ENCODE measurements at regions not wholly inside any gene's neighbourhood (a gene's known extent, or its start where the extent isn't known, plus 50 kb on each side); places are given as distances from the start of the nearest gene placed in this dataset.

DNA sequence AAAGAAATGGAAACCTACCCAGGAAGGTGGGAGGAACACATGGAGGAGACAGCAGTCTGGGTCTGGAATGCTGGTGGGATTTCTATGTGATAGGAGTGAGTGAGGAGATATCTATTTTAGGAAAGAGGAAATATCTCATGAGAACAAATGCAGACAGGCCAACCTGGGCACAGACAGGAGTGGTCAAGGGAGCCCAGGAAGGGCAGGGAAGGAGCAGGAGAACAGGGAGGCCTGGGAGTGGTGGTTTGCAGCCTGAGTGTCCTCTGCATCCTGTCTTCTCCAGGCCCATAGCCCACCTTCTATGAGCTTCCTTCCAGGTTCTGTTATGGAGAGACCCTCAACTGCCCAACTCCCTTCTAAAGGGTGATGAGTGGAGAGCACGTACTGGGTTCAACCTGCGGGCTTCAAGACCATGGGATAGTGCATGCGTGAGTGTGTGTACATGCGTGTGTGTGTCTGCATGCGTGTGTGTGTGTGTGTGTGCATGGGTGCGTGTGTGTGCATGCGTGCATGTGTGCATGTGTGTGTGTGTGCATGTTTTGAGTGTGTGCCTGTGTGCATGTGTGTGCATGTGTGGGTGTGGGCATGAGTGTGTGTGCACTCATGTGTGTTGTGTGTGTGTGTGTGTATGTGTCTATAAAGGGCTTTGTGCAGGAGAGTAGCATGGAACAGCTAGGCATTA lies 200.1 kb downstream of the CXCL12 start:
- FAIRE-seq (no peak), DNase-seq (ENCODE audit: extremely low spot score, insufficient read length, low read depth) (no peak)

DNA sequence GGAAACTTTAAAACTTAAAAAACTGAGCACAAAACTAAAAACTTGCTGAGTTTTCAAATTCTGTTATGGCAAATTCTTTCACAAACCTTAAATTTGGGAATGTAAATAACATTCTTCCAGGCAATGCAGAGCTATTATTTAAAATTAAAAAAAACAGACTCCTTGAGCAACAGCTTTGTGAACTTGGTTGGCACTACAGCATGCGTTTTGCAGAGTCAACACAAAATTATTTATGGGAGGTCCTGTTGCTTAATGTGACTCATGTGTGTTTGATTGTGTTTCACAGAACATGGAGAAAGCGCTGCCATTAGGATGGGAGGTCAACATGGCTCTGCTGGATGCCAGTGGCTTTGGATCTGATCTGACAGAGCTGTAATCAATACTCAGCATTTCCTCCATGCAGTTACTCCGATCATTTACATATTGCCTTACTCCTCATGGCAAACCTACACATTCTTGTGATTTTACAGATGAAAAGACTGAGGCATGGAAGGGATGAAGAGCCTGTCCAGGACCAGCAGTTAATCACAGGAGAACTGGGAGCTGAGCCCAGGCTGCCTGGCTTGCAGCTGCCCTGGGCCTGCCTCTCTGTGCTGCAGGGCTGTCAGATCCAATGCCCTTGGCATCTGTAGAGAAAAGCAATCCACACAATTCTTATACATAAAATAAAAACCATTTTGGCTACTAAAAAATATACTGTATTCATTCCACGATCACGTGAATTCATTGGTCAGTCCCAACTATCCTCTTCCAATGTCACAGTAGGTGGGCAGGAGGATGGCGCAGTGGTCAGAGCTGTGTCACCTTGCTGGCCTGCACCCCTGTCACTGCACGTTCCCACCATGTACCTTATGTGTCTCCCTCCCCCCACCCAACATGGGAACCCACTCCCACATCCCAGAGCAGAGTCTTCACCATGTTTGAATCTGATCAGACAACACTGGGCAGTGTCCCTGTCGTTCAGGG lies 200.9 kb downstream of the CXCL12 start:
- FAIRE-seq, result no peak
- DNase-seq (ENCODE audit: extremely low spot score, insufficient read length, low read depth), result no peak

DNA sequence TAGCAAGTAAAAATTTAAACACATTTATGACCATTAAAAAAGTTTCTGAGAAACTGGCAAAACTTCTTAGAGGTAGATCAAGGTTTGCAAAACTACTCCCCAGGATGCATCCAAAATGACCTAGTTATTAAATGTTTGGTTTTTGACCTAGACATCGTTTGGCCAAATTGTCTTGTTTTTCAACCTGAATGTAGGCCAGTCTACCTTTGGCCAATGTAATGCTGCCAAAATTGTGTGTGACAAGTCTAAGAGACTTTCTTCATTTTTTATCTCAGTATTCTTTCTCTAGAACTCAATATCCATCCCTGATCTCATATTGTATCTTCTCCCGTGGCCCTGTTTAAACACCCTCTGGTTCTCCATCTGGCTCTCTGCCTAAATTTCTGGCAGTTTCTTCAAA lies 202.0 kb downstream of the CXCL12 start:
- DNase-seq (ENCODE audit: extremely low spot score, insufficient read length, low read depth) (no peak), FAIRE-seq (no peak)

- FAIRE-seq (no peak), DNase-seq (ENCODE audit: extremely low spot score, insufficient read length, low read depth) (no peak)
These were observed 204.4 kb downstream of the CXCL12 start for GRCh38 chr10:44180321-44181168.

GRCh38 chr10:44178856-44179255 lies 206.0 kb downstream of the CXCL12 start:
- DNase-seq (ENCODE audit: extremely low spot score, insufficient read length, low read depth) (no peak), FAIRE-seq (no peak)

GRCh38 chr10:44178281-44178680 lies 206.6 kb downstream of the CXCL12 start:
- DNase-seq (ENCODE audit: extremely low spot score, insufficient read length, low read depth) (no peak), FAIRE-seq (no peak)

- FAIRE-seq, result no peak
- no peak for DNase-seq (ENCODE audit: extremely low spot score, insufficient read length, low read depth)
These were observed 207.3 kb downstream of the CXCL12 start for GRCh38 chr10:44177610-44178009.

- DNase-seq (ENCODE audit: extremely low spot score, insufficient read length, low read depth) (no peak), FAIRE-seq (no peak)
These were observed 208.6 kb downstream of the CXCL12 start for GRCh38 chr10:44176311-44176710.

- no peak for DNase-seq (ENCODE audit: extremely low spot score, insufficient read length, low read depth)
- FAIRE-seq, result no peak
These were observed 211.3 kb downstream of the CXCL12 start for GRCh38 chr10:44173608-44173894.

DNA sequence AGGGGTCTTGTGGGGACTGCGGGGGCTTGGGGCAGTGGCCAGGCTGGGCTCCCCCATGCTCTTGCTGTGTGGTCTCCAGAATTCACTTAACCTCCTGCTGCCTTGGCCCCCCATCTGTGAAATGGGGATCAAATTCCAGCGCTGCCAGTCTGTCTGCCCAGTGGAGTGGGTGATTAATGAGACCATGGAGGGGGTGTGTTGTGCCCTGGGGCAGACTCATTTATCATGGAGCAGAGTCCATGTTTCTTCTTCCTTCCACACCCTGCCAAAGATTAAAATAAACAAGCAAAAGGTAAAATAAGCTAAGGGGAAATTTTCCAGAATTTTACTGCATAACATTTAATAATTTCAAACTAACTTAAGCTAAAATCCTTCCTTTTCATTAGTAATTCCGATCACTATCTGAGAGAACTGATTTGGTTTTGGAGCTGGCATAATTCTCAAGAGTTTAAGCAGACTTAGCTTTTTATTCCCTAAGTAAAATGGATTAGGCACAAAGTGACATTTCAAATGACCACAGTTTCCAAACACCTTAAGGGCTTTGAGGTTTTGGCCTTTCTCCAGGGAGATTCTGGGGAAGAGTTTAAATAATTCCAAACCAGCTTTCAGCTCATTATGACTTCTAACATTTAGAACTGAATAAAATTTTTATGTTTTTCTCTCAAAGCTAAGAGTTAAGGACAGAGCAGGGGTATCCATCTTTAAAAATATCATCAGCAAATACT lies 211.9 kb downstream of the CXCL12 start:
- no peak for DNase-seq (ENCODE audit: extremely low spot score, insufficient read length, low read depth)
- FAIRE-seq, result no peak

GRCh38 chr10:44171765-44172164 lies 213.1 kb downstream of the CXCL12 start:
- DNase-seq (ENCODE audit: extremely low spot score, insufficient read length, low read depth) (no peak), FAIRE-seq (no peak)

DNA sequence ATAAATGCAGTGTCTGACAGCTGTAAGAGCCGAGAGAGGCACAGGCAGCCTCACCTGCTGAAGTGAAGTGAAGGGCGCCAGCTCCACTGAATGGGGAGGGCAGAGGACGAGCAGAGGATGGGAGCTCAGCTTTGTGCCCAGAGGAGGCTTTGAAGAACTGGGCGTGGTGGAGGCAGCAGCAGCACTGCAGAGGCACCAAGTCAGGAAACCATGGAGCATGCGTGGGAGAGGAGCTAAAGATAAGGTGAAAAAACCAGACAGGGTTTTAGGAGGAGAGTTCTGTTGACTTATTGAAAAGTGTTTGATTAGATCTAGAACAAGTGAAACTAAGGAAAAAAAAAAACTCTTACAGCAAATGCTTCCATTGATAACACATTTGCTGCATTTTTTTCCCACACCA lies 216.4 kb downstream of the CXCL12 start:
- no peak for DNase-seq (ENCODE audit: extremely low spot score, insufficient read length, low read depth)
- no peak for FAIRE-seq

DNA sequence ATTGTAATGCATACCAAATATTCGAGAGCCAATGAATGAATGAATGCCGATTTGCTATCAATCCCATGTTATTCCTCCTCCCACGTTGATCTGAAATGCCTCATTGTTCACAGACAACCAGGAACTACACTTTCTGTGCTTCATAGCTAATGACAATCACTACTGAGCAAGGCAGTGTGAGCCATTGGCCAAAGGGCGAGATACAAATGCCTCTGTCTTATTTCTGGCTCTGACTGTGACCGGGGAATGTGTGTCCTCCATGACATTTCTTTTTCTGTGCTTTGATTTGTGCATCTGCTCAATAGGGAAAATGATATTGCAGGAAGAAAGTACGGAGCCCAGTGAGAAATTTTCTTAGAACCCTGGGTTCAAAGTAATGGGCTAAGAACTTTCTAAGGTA lies 217.1 kb downstream of the CXCL12 start:
- no peak for DNase-seq (ENCODE audit: extremely low spot score, insufficient read length, low read depth)
- FAIRE-seq, result no peak

- DNase-seq (ENCODE audit: extremely low spot score, insufficient read length, low read depth), result no peak
- no peak for FAIRE-seq
These were observed 218.5 kb downstream of the CXCL12 start for GRCh38 chr10:44166441-44166840.

- FAIRE-seq, result no peak
These were observed 220.5 kb downstream of the CXCL12 start for GRCh38 chr10:44164251-44164956.

DNA sequence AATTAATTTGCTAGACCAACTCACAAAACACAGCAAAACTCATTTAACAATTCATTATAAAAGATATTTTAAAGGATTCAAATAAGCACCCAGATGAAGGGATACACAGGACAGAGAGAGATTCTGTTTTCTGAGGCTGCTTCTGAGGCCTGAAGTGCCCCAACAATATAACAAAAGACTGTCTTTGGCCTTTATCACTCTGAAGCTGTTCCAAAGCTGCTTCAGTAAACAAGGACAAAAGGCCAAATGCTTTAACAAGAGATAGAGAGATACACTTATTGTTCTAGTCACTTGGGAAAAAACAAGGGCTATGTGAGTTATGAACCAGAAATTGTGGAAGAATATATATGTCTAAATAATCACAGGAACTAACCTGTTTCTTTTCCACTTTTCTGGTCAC lies 223.7 kb downstream of the CXCL12 start:
- no peak for DNase-seq (ENCODE audit: extremely low spot score, insufficient read length, low read depth)
- no peak for FAIRE-seq

More at GRCh38 chr10:44164251-44164956, 220.5 kb downstream of the CXCL12 start:
- no peak for DNase-seq (ENCODE audit: extremely low spot score, insufficient read length, low read depth)

DNA sequence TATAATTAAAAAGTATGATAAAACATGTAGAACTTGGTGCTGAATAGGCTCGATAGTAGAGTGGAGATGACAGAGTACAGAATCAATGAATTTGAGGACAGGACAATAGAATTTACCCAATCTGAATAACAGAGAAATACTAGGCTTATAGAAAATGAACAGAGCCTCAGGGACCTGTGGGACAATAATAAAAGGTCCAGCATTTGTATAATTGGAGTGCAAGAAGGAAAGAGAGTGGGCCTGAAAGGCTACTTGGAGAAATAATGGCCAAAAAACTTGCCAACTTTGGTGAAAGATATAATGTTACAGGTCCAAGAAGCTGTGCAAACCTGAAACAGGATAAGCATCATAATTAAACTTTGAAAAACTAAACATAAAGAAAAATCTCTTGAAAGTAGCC lies 227.3 kb downstream of the CXCL12 start:
- DNase-seq (ENCODE audit: extremely low spot score, insufficient read length, low read depth) (no peak), FAIRE-seq (no peak)

DNA sequence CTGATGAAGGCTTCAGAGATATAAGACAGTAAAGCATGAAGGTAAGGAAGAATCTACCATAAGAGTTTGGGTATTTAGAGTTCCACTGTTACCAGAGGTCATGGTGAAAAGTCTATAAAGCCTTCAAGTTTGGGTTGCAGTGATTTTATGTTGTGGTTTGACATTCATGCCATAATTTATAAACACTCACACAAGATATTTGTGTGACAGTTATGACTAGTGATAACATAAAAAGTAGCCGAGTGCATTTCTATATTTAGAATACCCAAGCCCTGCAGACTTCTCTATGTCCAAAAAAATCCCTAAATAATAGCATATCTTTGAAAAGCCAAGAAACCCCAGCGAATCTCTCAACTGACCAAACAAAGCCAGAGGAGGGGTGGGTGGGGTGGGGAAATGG lies 229.9 kb downstream of the CXCL12 start:
- no peak for DNase-seq (ENCODE audit: extremely low spot score, insufficient read length, low read depth)
- no peak for FAIRE-seq

- FAIRE-seq (no peak), DNase-seq (ENCODE audit: extremely low spot score, insufficient read length, low read depth) (no peak)
These were observed 230.8 kb downstream of the CXCL12 start for GRCh38 chr10:44153918-44154670.
